BJ (cell line): ENCODE measurements at regions not wholly inside any gene's neighbourhood (a gene's known extent, or its start where the extent isn't known, plus 50 kb on each side); places are given as distances from the start of the nearest gene placed in this dataset.
"Not testable (repeated sequence)": the region's sequence is repeated elsewhere in the genome, so short reads cannot be mapped to it uniquely, and the experiment has no call there.

Source experiments
- CTCF ChIA-PET: fragments of 350-600 bp; formaldehyde crosslinking; extraction: SDS; loops from one replicate; lab custom pipeline; 2021; ENCODE audit warnings: antibody characterized with exemption, inconsistent platforms; lab: Yijun Ruan, JAX
- POLR2A ChIA-PET: fragments of 300-600 bp; sonication (Branson Sonifier 250); formaldehyde crosslinking; extraction: SDS; loops from one replicate; lab custom pipeline; 2021; ENCODE audit warnings: antibody characterized with exemption; lab: Charles Lee
- DNase-seq: peaks from one replicate; pipeline ENCODE4 v3.0.0-alpha.2; 2011; ENCODE audit warnings: low read depth
- H3K27me3 ChIP-seq: 2 replicates; pipeline ENCODE4 v1.6.0; 2011; ENCODE audit warnings: low read length; ENCODE audit not compliant: control insufficient read depth, insufficient read depth
- H3K36me3 ChIP-seq: 2 replicates; pipeline ENCODE4 v1.5.1; 2011; ENCODE audit warnings: low read length; ENCODE audit not compliant: control insufficient read depth, insufficient read depth
- H3K4me3 ChIP-seq: 2 replicates; pipeline ENCODE4 v1.5.1; 2011; ENCODE audit warnings: low read depth, mild to moderate bottlenecking, control low read depth, low read length
- CTCF ChIP-seq: IDR thresholded peaks from 2 replicates; pipeline ENCODE4 v1.5.1; 2011; ENCODE audit warnings: low read depth, mild to moderate bottlenecking, control low read depth, inconsistent platforms, low read length, moderate library complexity; ENCODE audit not compliant: insufficient read depth

GRCh38 chr2:193101591-193101990 lies 906.9 kb upstream of the TMEFF2 start:
- DNase-seq = no peak
- POLR2A ChIA-PET = no interaction called here
- H3K36me3 ChIP-seq = no peaks in the 10 kb centered on the region
- CTCF ChIA-PET = no interaction called here
- TF ChIP-seq CTCF = no peak
- no peak overlapping the region for H3K4me3 ChIP-seq
- no peaks in the 10 kb centered on the region for H3K27me3 ChIP-seq

- H3K4me3 ChIP-seq = no peak overlapping the region
- H3K27me3 ChIP-seq = no peaks in the 10 kb centered on the region
- ChIA-PET CTCF (no interaction called here), POLR2A (no interaction called here)
- no peak for DNase-seq
- no peak for TF ChIP-seq CTCF
- H3K36me3 ChIP-seq = no peaks in the 10 kb centered on the region
Measured at GRCh38 chr2:193088026-193088425, 893.3 kb upstream of the TMEFF2 start.

DNA sequence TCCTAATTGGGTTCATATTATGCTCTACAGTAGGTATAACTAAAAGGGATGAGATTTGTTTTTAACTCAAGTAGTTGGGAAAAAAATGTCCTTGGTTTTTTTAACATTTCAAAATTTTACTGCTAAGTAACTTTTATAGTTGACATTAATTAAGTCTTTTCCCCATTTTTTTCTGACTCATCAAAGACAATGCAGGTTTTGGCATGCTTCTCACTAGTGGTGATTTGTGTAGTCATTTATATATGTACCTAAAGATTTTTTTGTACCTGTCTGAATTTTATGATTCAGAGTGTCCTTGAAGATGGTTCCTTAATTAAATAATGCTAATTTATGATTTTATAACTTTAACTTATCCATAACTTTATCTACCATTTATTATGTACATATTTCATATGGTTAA lies 882.3 kb upstream of the TMEFF2 start:
- H3K27me3 ChIP-seq = no peaks in the 10 kb centered on the region
- no peaks in the 10 kb centered on the region for H3K36me3 ChIP-seq
- H3K4me3 ChIP-seq = no peak overlapping the region
- ChIA-PET POLR2A (no interaction called here), CTCF (no interaction called here)
- TF ChIP-seq CTCF = no peak
- no peak for DNase-seq

DNA sequence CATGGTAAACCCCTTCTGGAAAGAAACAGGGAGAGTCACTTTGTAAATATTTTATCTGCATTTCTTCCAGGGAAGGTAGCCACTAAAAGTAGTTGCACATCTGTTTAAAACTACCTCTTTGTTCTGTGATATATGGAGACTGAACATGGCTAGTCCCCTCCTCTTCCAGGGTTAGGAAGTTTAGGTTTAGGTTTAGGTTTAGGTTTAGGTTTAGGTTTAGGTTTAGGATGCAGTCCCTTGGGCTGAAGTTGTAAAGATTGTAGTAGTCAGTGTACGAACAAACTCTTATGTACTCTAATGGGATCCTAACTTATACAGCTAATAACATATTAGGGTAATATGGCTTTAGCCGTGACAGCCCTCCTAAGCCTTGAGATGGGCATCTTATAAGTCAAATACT lies 880.2 kb upstream of the TMEFF2 start:
- ChIA-PET CTCF (no interaction called here), POLR2A (no interaction called here)
- Histone ChIP-seq H3K36me3 (no peaks in the 10 kb centered on the region), H3K27me3 (no peaks in the 10 kb centered on the region), H3K4me3 (no peak overlapping the region)
- DNase-seq = no peak
- no peak for TF ChIP-seq CTCF

- Histone ChIP-seq H3K27me3 (no peaks in the 10 kb centered on the region), H3K36me3 (no peaks in the 10 kb centered on the region), H3K4me3 (no peak overlapping the region)
- no peak for DNase-seq
- POLR2A ChIA-PET = no interaction called here
- CTCF ChIA-PET = no interaction called here
- TF ChIP-seq CTCF = no peak
Measured at GRCh38 chr2:193072647-193073046, 877.9 kb upstream of the TMEFF2 start.

GRCh38 chr2:193025556-193025955 lies 830.8 kb upstream of the TMEFF2 start:
- H3K27me3 ChIP-seq, POLR2A ChIA-PET, CTCF ChIA-PET: not testable (repeated sequence)

More at GRCh38 chr2:193025556-193025955, 830.8 kb upstream of the TMEFF2 start:
- DNase-seq, H3K4me3 ChIP-seq, H3K36me3 ChIP-seq: not testable (repeated sequence)
